CD4-positive, alpha-beta T cell (primary cell): ENCODE measurements at regions not wholly inside any gene's neighbourhood (a gene's known extent, or its start where the extent isn't known, plus 50 kb on each side); places are given as distances from the start of the nearest gene placed in this dataset.
A peak's percentile ranks its signal among the peaks of the same experiment; 100 is the strongest.

Source experiments
- ATAC-seq: fragments of 200-7000 bp; cut with Tn5 transposase; one replicate; pipeline ENCODE4 v1.10.0; 2022; ENCODE audit warnings: mild to moderate bottlenecking; ENCODE audit not compliant: poor library complexity
- CTCF ChIA-PET: fragments of 350-600 bp; sonication (Branson Sonifier 250); formaldehyde crosslinking; loops from one replicate; lab custom pipeline; 2021; ENCODE audit warnings: antibody characterized with exemption, inconsistent platforms; lab: Charles Lee
- POLR2A ChIA-PET: fragments of 350-600 bp; sonication (Branson Sonifier 250); formaldehyde crosslinking; loops from one replicate; lab custom pipeline; 2021; ENCODE audit warnings: antibody characterized with exemption, inconsistent platforms; lab: Charles Lee
- DNase-seq, 14 experiments: peaks; one replicate each; pipeline ENCODE4 v3.0.0-alpha.2; 2013 to 2020; ENCODE audit warnings: mixed read lengths in 2 of 14
- H3K27ac ChIP-seq, 2 donors: one replicate each; pipeline versions ENCODE4 v1.5.1 to v1.7.0; 2013; ENCODE audit warnings: low read length in 2 of 2, low read depth in 1 of 2, mild to moderate bottlenecking in 1 of 2
- H3K27me3 ChIP-seq, 2 experiments: 1 replicate in 1 of 2; 2 replicates in 1 of 2; pipeline versions ENCODE4 v1.6.1 to v1.7.0; 2013; ENCODE audit warnings: low read length in 2 of 2, control low read depth in 1 of 2, mild to moderate bottlenecking in 1 of 2, moderate library complexity in 1 of 2; ENCODE audit not compliant: insufficient read depth in 2 of 2, control insufficient read depth in 1 of 2
- H3K36me3 ChIP-seq: one replicate; pipeline ENCODE4 v1.6.1; 2013; ENCODE audit warnings: low read length, control low read depth; ENCODE audit not compliant: insufficient read depth
- H3K4me1 ChIP-seq: one replicate; pipeline ENCODE4 v1.6.1; 2013; ENCODE audit warnings: low read length, control low read depth; ENCODE audit not compliant: insufficient read depth
- H3K4me3 ChIP-seq: one replicate; pipeline ENCODE4 v1.5.1; 2013; ENCODE audit warnings: mild to moderate bottlenecking, low read length, moderate library complexity
- H3K9me3 ChIP-seq, 2 experiments: 1 replicate in 1 of 2; 2 replicates in 1 of 2; pipeline versions ENCODE4 v1.6.1 to v1.7.0; 2013; ENCODE audit warnings: low read length in 2 of 2, mild to moderate bottlenecking in 2 of 2, control low read depth in 1 of 2, moderate library complexity in 1 of 2; ENCODE audit not compliant: control insufficient read depth in 1 of 2, insufficient read depth in 1 of 2
- H3K27ac Mint-ChIP-seq: one replicate; pipeline ENCODE4 v1.8.0; 2020; ENCODE audit warnings: mixed read lengths
- H3K27me3 Mint-ChIP-seq: one replicate; pipeline ENCODE4 v1.8.0; 2021; ENCODE audit warnings: mixed read lengths
- H3K36me3 Mint-ChIP-seq: one replicate; pipeline ENCODE4 v1.8.0; 2021; ENCODE audit warnings: low read depth, mixed read lengths
- H3K4me1 Mint-ChIP-seq: one replicate; pipeline ENCODE4 v1.8.0; 2021; ENCODE audit warnings: low read depth, mixed read lengths
- H3K4me3 Mint-ChIP-seq: one replicate; pipeline ENCODE4 v1.8.0; 2020; ENCODE audit warnings: mild to moderate bottlenecking, mixed read lengths
- H3K9me3 Mint-ChIP-seq: one replicate; pipeline ENCODE4 v1.8.0; 2020; ENCODE audit warnings: mixed read lengths
- intact Hi-C, 2 experiments: fragments of 100-400 bp; cut with DNase I in 1 of 2; cut with micrococcal nuclease in 1 of 2; formaldehyde crosslinking; loops; one replicate each; pipeline versions ENCODE4 v1.15.1 to v1.9.0; 2023 to 2025; cut with DNase I, micrococcal nuclease
- TF ChIP-seq, protein P1 (sequence below): fragments of 200-600 bp; IDR thresholded peaks from one replicate; pipeline ENCODE4 v1.8.0; 2022; ENCODE audit warnings: antibody characterized with exemption, mild to moderate bottlenecking

DNA sequence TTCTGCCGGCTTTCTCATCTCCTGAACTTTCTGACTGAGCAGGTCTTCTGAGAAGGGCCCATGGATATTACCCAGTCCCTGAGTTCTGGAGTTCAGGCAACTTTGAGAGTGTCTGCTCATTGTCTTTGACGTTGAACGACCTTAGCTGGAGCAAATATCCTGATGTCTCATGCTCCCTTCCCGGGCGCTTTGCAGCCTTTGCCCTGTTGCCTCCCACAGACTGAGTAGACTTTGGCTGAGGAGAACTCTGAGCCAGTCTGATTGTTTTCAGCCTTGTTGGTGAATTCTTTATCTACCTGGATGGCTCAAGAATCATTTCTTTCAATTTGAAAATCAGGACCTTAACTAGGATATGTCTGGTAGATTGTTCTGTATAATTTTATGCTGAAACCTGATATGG lies 353.7 kb downstream of the GLRX3 start:
- Histone ChIP-seq H3K9me3 (peaks cover 0 to 29% of the 10 kb centered on the region in 2 experiments), H3K36me3 (no peaks in the 10 kb centered on the region), H3K27ac (no peak overlapping the region), H3K4me3 (no peak overlapping the region), H3K4me1 (no peaks in the 10 kb centered on the region), H3K27me3 (no peaks in the 10 kb centered on the region)
- Mint-ChIP-seq H3K27me3 (peaks cover 3% of the 10 kb centered on the region), H3K9me3 (no peaks in the 10 kb centered on the region), H3K4me3 (no peak overlapping the region), H3K27ac (no peak overlapping the region), H3K4me1 (no peaks in the 10 kb centered on the region), H3K36me3 (no peaks in the 10 kb centered on the region)
- ChIA-PET POLR2A (no interaction called here), CTCF (no interaction called here)
- intact Hi-C loops = no loop called here
- no peak for DNase-seq
- ATAC-seq = no peak
- TF ChIP-seq, protein P1, sequence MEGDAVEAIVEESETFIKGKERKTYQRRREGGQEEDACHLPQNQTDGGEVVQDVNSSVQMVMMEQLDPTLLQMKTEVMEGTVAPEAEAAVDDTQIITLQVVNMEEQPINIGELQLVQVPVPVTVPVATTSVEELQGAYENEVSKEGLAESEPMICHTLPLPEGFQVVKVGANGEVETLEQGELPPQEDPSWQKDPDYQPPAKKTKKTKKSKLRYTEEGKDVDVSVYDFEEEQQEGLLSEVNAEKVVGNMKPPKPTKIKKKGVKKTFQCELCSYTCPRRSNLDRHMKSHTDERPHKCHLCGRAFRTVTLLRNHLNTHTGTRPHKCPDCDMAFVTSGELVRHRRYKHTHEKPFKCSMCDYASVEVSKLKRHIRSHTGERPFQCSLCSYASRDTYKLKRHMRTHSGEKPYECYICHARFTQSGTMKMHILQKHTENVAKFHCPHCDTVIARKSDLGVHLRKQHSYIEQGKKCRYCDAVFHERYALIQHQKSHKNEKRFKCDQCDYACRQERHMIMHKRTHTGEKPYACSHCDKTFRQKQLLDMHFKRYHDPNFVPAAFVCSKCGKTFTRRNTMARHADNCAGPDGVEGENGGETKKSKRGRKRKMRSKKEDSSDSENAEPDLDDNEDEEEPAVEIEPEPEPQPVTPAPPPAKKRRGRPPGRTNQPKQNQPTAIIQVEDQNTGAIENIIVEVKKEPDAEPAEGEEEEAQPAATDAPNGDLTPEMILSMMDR = no peak

DNA sequence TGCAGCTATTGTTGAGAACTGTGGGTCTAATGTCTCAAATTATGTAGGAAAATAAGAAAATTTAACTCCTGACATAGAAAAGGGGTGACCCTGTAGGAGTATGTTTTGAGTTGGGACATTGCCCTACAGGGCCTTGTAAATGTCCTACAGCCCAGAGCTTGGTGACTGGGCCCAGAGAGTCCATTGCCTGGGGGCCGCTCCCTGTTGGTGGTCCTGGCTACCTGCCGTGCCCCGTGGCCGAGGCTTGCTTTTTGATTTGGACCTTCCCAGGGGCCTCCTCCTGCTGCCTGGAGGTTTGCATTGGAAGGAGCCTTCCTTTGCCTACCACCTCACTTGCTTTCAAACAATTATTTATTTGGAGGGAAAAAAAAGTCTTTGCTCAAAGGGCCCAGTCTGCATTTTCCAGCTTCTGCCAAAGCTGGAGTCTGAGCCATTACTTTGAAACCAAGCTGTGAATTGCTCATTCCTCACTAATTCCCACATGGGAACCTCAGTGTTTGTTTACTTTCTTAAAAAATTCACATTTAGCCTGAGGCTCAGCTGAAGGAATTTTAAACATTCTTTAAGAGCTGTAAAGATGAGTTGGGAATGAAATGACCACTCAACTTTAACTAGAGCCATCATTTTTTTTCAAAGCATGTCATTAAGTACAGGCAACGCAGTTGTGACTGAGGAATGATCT lies 355.0 kb downstream of the GLRX3 start:
- CTCF ChIA-PET = no interaction called here

DNA sequence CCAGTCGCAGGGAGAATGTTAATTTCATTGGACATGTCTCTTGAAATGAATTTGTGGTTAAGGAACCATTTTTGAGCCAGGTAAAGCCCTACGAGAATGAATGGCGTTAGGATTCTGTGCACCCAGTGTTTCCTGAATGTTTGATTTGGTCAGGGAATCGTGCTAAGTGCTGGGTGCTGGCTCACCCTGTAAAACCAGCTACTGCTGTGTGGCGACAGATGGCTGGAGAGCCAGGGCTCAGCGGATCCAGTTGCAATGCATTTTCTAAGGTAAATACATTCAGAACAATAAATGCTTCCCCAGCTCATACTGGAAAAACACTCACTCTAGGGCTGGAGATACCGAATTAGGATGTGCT lies 355.5 kb downstream of the GLRX3 start:
- DNase-seq = peak in 1 of 14 experiments; percentile 5
- Histone ChIP-seq H3K27ac (no peak overlapping the region), H3K4me1 (no peaks in the 10 kb centered on the region), H3K36me3 (no peaks in the 10 kb centered on the region), H3K27me3 (no peaks in the 10 kb centered on the region), H3K4me3 (no peak overlapping the region), H3K9me3 (peaks cover 0 to 30% of the 10 kb centered on the region in 2 experiments)
- Mint-ChIP-seq H3K27ac (no peak overlapping the region), H3K36me3 (no peaks in the 10 kb centered on the region), H3K4me3 (no peak overlapping the region), H3K4me1 (no peaks in the 10 kb centered on the region), H3K27me3 (peaks cover 3% of the 10 kb centered on the region), H3K9me3 (peaks cover 5% of the 10 kb centered on the region)
- POLR2A ChIA-PET = no interaction called here
- no peak for ATAC-seq
- CTCF ChIA-PET = no interaction called here
- intact Hi-C loops = no loop called here
- TF ChIP-seq, protein P1 = no peak

More for the DNA sequence above, 355.0 kb downstream of the GLRX3 start:
- Histone ChIP-seq H3K4me1 (no peaks in the 10 kb centered on the region), H3K27me3 (no peaks in the 10 kb centered on the region), H3K9me3 (peaks cover 0 to 30% of the 10 kb centered on the region in 2 experiments), H3K36me3 (no peaks in the 10 kb centered on the region), H3K4me3 (no peak overlapping the region), H3K27ac (no peak overlapping the region)
- intact Hi-C loops = no loop called here
- Mint-ChIP-seq H3K36me3 (no peaks in the 10 kb centered on the region), H3K27ac (no peak overlapping the region), H3K4me1 (no peaks in the 10 kb centered on the region), H3K4me3 (no peak overlapping the region), H3K27me3 (peaks cover 3% of the 10 kb centered on the region), H3K9me3 (peaks cover 2% of the 10 kb centered on the region)
- TF ChIP-seq, protein P1 = no peak
- peak in 1 of 14 experiments; percentile 15 for DNase-seq
- no peak for ATAC-seq
- POLR2A ChIA-PET = no interaction called here
